Right hindlimb (tissue), 1 donor: ENCODE measurements at regions not wholly inside any gene's neighbourhood (a gene's known extent, or its start where the extent isn't known, plus 50 kb on each side); places are given as distances from the start of the nearest gene placed in this dataset.

Source experiments
- DNase-seq: peaks from one replicate; pipeline ENCODE4 v3.0.0-alpha.2; 2018

GRCh38 chr12:78611504-78611903 lies 253.1 kb upstream of the SYT1 start:
- no peak for DNase-seq

GRCh38 chr12:78612190-78612589 lies 252.4 kb upstream of the SYT1 start:
- no peak for DNase-seq

GRCh38 chr12:78617683-78618082 lies 246.9 kb upstream of the SYT1 start:
- DNase-seq: no peak

- no peak for DNase-seq
Observed at GRCh38 chr12:78622529-78623195, 241.9 kb upstream of the SYT1 start.

- DNase-seq: no peak
Observed at GRCh38 chr12:78628491-78629100, 236.0 kb upstream of the SYT1 start.

- DNase-seq: no peak
Observed at GRCh38 chr12:78636231-78636855, 228.2 kb upstream of the SYT1 start.

GRCh38 chr12:78641837-78642423 lies 222.6 kb upstream of the SYT1 start:
- DNase-seq: no peak

- no peak for DNase-seq
Observed at GRCh38 chr12:78645956-78646355, 218.6 kb upstream of the SYT1 start.

GRCh38 chr12:78651755-78652154 lies 212.8 kb upstream of the SYT1 start:
- no peak for DNase-seq

- DNase-seq: no peak
Observed at GRCh38 chr12:78666584-78666983, 198.0 kb upstream of the SYT1 start.

GRCh38 chr12:78671295-78671694 lies 193.3 kb upstream of the SYT1 start:
- no peak for DNase-seq

- DNase-seq: no peak
Observed at GRCh38 chr12:78672033-78672432, 192.5 kb upstream of the SYT1 start.

GRCh38 chr12:78674311-78675090 lies 190.1 kb upstream of the SYT1 start:
- no peak for DNase-seq

GRCh38 chr12:78680596-78680995 lies 184.0 kb upstream of the SYT1 start:
- no peak for DNase-seq

GRCh38 chr12:78683031-78683430 lies 181.5 kb upstream of the SYT1 start:
- DNase-seq: no peak

GRCh38 chr12:78683626-78684025 lies 180.9 kb upstream of the SYT1 start:
- DNase-seq: no peak

GRCh38 chr12:78684419-78684818 lies 180.2 kb upstream of the SYT1 start:
- DNase-seq: no peak

GRCh38 chr12:78695749-78696148 lies 168.8 kb upstream of the SYT1 start:
- no peak for DNase-seq

- no peak for DNase-seq
Observed at GRCh38 chr12:78696267-78696666, 168.3 kb upstream of the SYT1 start.

GRCh38 chr12:78697817-78698415 lies 166.7 kb upstream of the SYT1 start:
- DNase-seq: no peak

GRCh38 chr12:78698747-78699146 lies 165.8 kb upstream of the SYT1 start:
- DNase-seq: no peak

- no peak for DNase-seq
Observed at GRCh38 chr12:78700565-78700964, 164.0 kb upstream of the SYT1 start.
